Activated gamma-delta T cell treated with Interleukin-2 at 50 U/mL for 16 hours (primary cell): ENCODE measurements at regions not wholly inside any gene's neighbourhood (a gene's known extent, or its start where the extent isn't known, plus 50 kb on each side); places are given as distances from the start of the nearest gene placed in this dataset.

ENCODE experiments used
- DNase-seq: peaks from one replicate; pipeline ENCODE4 v3.0.0-alpha.2; 2020

DNA sequence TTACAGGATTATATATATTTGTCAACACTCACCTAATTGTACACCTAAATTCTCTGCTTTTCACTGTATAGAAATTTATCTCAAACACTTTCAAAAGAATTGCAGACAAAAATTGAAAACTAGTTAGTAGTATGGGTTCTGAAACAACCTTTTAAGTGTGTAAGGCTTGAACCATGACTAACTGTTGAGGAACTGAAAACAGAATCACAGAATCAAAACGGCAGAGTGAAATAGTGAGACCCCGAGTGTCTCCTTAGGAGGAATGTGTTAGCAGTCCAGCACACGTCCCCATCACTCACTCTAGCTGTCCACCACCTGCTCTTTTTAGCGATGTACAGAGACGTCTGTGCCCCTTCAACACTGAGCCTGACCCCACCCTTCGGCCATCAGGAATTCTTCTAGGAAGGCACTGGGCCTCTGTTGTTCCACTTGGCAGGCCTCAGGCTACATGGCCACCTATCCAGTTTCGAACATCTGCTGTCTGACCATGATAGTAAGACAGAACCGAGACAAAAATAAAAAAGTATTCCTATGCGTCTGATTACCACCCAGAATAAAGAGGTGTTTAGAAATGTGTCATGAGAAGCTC is 227.4 kb downstream of the C6orf118 start:
- DNase-seq = no peak

GRCh38 chr6:165077876-165078275 is 231.5 kb downstream of the C6orf118 start:
- no peak for DNase-seq

- DNase-seq = no peak
Measured at GRCh38 chr6:165071906-165072305, 237.5 kb downstream of the C6orf118 start.

DNA sequence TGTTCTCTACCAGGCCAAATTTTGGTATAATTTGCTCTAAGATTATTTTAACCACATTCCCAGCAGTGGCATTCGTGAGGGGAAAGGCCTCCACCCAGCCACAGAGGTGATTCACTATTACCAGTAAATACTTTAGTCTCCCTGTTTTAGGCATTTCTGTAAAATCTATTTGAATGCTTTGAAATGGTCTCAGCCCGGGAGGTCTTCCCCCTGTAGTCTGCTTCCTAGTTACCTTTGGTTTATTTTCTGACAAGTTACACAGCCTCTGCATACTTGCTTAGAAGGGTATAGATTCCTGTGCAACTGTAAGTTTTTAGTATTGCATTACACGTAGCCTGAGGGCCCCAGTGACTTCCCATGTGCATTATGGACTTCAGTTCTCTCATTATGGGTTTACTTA is 248.7 kb downstream of the C6orf118 start:
- no peak for DNase-seq

- no peak for DNase-seq
Measured at GRCh38 chr6:165059032-165059431, 250.4 kb downstream of the C6orf118 start.

DNA sequence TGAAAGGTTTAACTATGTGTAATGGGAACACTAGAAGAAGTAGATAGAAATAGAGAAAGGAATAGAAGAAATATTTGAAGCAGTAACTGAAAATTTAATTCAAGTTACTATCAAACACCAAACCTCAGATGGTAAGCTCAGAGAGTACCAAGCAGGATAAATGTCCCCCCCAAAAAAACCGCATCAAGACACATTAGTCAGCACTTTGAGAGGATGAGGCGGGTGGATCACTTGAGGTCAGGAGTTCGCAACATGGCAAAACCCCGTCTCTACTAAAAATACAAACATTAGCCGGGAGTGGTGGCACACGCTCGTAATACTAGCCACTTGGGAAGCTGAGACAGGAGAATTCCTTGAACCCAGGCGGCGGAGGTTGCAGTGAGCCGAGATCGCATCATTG is 253.1 kb downstream of the C6orf118 start:
- no peak for DNase-seq

DNA sequence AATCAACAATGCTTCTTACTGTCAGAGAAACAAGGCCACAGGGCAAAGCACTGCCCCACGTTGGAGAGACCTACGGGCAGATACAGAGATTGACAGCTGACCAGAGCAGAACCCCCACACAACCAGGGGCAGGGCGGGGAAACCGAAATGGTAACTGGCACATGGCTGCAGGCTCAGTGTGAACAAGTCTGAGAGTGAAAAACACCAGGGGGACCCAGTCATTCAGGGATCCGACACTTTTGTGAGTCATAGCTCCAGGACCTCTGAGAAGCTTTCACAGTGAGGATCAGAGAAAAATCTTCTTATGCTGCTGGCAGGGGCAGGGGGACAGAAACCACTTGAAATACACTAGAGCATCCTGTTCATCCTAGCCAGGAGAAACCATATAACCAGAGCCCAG is 254.2 kb downstream of the C6orf118 start:
- no peak for DNase-seq

DNA sequence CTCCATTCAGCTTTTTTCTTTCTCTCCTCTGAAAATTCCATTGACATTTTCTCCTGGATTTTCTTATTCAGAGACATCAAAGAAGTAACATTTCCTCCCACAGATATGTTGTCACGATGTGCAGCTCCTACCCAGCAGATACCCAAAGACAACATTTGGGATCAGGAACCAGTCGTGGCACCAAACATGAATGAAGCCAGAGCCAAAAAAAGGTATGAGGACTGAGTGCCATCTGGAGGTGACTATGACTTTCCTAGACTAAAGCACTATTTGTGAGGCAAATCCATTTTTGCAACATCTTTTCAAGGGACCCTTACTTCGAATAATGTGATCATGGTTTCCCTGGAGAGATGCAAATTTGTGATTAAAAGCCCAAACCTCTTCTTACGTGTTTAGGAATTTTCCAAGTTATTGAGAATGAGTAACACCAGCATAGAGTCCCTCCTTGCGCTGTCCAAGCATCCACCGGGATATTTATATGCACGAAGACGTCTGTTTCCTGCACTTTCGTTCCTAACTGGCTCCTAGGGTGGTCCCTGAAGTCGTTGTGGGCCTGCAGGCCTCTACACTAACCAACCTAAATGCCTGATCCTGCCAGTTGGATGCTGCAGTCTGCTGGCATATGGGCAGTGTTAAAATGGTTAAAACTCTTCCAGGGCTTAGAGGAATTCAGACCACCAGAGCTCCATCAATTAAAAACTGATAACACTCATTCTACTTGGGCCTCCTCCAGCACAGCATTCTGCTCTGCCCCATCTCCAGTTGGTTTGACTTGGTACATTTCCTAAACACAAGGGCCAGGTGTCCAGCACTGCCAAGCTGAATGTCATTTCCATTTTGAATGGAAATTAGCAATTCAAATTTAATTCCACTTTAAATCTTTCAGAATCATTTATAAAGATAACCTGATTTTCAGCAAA is 256.6 kb downstream of the C6orf118 start:
- DNase-seq = no peak

GRCh38 chr6:165049362-165049761 is 260.0 kb downstream of the C6orf118 start:
- DNase-seq = no peak

DNA sequence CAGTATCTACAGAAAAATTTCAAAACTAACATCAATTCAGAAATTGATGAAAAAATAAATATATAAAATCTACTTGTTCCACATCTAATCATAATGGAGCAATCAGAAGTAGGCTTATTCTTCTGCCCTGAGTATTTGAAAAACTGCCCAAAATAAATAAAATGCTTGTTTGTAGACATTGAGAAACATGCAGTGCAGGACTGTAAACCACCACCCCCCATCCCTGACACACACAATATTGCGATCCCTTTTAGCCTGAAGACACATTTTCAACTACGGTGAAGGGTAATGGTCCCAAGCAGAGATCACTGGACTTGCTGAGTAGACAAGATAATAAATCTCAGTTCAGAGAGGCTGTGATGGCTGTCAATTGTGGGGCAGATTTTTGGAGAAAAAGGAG is 261.5 kb downstream of the C6orf118 start:
- DNase-seq = no peak

DNA sequence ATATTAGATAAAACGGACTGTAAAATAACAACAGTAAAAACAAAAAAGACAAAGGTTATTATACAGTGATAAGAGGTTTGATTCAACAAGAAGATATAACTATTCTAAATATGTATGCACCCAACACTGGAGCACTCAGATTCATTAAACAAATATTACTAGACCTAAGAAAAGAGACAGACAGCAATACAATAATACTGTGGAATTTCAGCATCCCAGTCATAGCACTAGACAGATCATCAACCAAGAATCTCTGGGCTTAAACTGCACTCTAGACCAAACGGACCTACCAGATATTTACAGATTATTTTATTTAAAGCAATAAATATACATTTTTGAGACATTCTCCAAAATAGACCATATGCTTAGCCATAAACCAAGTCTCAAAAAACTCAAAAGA is 263.8 kb downstream of the C6orf118 start:
- DNase-seq = no peak

DNA sequence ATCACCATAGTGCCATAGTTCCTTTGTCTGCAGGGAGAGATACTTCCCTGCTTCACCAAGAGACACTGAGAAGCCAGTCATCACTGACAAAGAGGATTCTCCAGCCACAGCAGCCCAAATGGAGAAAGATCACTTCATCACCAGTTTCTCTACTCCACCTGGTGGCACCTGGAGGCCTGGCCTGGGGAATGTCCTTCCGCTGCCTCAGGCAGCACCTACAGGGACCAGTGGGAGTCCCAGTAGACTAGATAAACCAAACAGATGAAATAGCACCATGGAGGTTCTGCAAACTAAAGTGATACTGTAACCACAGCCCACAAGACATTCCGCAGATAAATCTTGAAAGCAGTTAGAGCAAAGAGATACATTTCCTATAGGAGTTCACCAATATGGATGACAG is 266.5 kb downstream of the C6orf118 start:
- DNase-seq = no peak

- no peak for DNase-seq
Measured at GRCh38 chr6:165040440-165040839, 269.0 kb downstream of the C6orf118 start.

DNA sequence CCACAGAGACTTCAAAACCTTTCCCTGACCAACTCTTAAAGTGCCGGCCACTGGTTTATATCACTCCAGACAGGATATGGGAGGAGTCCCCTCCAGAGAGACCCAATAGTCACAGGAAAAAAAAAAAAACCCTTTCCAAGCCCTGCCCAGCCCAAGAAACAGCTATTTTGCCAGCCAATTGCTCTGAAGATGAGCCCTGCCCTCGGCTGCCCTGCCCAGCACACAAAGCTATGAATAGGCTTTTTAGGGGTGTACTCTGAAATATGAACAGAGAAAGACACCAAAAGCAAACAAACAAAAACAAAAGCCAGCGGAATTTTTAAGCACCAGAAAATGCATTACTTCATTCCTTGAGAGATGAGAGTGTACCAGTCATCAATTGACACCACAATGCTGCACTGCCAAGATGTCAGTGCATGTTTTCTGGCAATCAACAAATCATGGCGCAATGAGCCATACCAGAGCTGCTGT is 275.1 kb downstream of the C6orf118 start:
- no peak for DNase-seq

- no peak for DNase-seq
Measured at GRCh38 chr6:165031502-165031901, 277.9 kb downstream of the C6orf118 start.

- DNase-seq = no peak
Measured at GRCh38 chr6:165025040-165025439, 284.4 kb downstream of the C6orf118 start.

DNA sequence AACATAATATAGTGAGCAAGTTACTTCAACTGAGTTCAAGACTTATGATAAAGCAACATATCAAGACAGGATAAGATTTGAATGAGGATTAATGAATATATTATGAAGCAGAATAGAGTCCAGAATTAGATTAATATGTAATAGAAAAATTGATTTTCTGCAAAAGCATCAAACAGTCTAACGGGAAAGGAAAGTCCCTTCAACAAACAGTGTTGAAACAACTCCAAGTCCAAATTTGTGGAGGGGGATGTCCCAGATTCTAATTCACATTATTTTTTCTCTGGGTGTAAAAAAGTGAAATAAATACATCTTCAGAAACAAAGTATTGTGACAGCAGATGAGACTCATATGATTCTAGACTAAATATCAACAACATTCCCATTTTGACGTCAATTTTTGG is 289.7 kb downstream of the C6orf118 start:
- no peak for DNase-seq

GRCh38 chr6:165015676-165016075 is 293.7 kb downstream of the C6orf118 start:
- DNase-seq = no peak

GRCh38 chr6:165013701-165014100 is 295.7 kb downstream of the C6orf118 start:
- no peak for DNase-seq

- no peak for DNase-seq
Measured at GRCh38 chr6:165012183-165012582, 297.2 kb downstream of the C6orf118 start.

GRCh38 chr6:165010556-165011535 is 298.6 kb downstream of the C6orf118 start:
- no peak for DNase-seq

GRCh38 chr6:165008971-165009370 is 300.4 kb downstream of the C6orf118 start:
- no peak for DNase-seq

GRCh38 chr6:165002866-165003265 is 306.5 kb downstream of the C6orf118 start:
- no peak for DNase-seq
